Hematopoietic multipotent progenitor cell (in vitro differentiated cells): ENCODE measurements at regions not wholly inside any gene's neighbourhood (a gene's known extent, or its start where the extent isn't known, plus 50 kb on each side); places are given as distances from the start of the nearest gene placed in this dataset.

ENCODE experiments used
- DNase-seq, 3 donors: peaks; one replicate each; pipeline ENCODE4 v3.0.0-alpha.2; 2011 to 2015; ENCODE audit warnings: low read depth in 2 of 3, low spot score in 2 of 3

GRCh38 chr3:46146548-46146947 lies 61.6 kb downstream of the CCR1 start:
- no peak for DNase-seq

- DNase-seq = no peak
These were observed 62.1 kb downstream of the CCR1 start for GRCh38 chr3:46146021-46146420.

- no peak for DNase-seq
These were observed 63.0 kb downstream of the CCR1 start for GRCh38 chr3:46145147-46145546.

- DNase-seq = no peak
These were observed 64.1 kb downstream of the CCR1 start for GRCh38 chr3:46143951-46144473.

- DNase-seq = no peak
These were observed 66.3 kb downstream of the CCR1 start for GRCh38 chr3:46141813-46142212.

- no peak for DNase-seq
These were observed 69.5 kb downstream of the CCR1 start for GRCh38 chr3:46138581-46138980.

GRCh38 chr3:46135475-46135874 lies 72.6 kb downstream of the CCR1 start:
- no peak for DNase-seq

- DNase-seq = no peak
These were observed 74.8 kb downstream of the CCR1 start for GRCh38 chr3:46133285-46133684.

- DNase-seq = no peak
These were observed 75.5 kb downstream of the CCR1 start for GRCh38 chr3:46132565-46132964.

- DNase-seq = no peak
These were observed 76.1 kb downstream of the CCR1 start for GRCh38 chr3:46131884-46132450.

- DNase-seq = peak in 1 of 3 donors; percentile 60
These were observed 77.3 kb downstream of the CCR1 start for GRCh38 chr3:46130631-46131310.

GRCh38 chr3:46129588-46130272 lies 78.4 kb downstream of the CCR1 start:
- no peak for DNase-seq

GRCh38 chr3:46127503-46127902 lies 80.6 kb downstream of the CCR1 start:
- no peak for DNase-seq

- no peak for DNase-seq
These were observed 83.6 kb downstream of the CCR1 start for GRCh38 chr3:46124216-46125177.

- no peak for DNase-seq
These were observed 84.5 kb downstream of the CCR1 start for GRCh38 chr3:46123646-46124045.

- DNase-seq = no peak
These were observed 86.0 kb downstream of the CCR1 start for GRCh38 chr3:46122091-46122490.

GRCh38 chr3:46120983-46121382 lies 87.1 kb downstream of the CCR1 start:
- DNase-seq = no peak

- no peak for DNase-seq
These were observed 88.2 kb downstream of the CCR1 start for GRCh38 chr3:46119709-46120498.

GRCh38 chr3:46119253-46119652 lies 88.9 kb downstream of the CCR1 start:
- DNase-seq = no peak

GRCh38 chr3:46116996-46117395 lies 89.7 kb upstream of the XCR1 start:
- no peak for DNase-seq
